ENCODE measurements at regions not wholly inside any gene's neighbourhood (a gene's known extent, or its start where the extent isn't known, plus 50 kb on each side); places are given as distances from the start of the nearest gene placed in this dataset.

- no peak overlapping the region for H3K4me3 ChIP-seq (replicated peaks; ENCODE audit: low read depth, low read length)
- no peak for DNase-seq (ENCODE audit: extremely low read depth, low read depth)
- TF ChIP-seq, protein P1, sequence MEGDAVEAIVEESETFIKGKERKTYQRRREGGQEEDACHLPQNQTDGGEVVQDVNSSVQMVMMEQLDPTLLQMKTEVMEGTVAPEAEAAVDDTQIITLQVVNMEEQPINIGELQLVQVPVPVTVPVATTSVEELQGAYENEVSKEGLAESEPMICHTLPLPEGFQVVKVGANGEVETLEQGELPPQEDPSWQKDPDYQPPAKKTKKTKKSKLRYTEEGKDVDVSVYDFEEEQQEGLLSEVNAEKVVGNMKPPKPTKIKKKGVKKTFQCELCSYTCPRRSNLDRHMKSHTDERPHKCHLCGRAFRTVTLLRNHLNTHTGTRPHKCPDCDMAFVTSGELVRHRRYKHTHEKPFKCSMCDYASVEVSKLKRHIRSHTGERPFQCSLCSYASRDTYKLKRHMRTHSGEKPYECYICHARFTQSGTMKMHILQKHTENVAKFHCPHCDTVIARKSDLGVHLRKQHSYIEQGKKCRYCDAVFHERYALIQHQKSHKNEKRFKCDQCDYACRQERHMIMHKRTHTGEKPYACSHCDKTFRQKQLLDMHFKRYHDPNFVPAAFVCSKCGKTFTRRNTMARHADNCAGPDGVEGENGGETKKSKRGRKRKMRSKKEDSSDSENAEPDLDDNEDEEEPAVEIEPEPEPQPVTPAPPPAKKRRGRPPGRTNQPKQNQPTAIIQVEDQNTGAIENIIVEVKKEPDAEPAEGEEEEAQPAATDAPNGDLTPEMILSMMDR (IDR thresholded peaks at IDR 0.05; ENCODE audit: low read depth, low read length, missing control alignments): no peak
Observed at GRCh38 chr15:94064676-94065313, 166.6 kb upstream of the MCTP2 start.

GRCh38 chr15:94061041-94061440 lies 170.3 kb upstream of the MCTP2 start:
- TF ChIP-seq, protein P1 (IDR thresholded peaks at IDR 0.05; ENCODE audit: low read depth, low read length, missing control alignments): no peak
- DNase-seq (ENCODE audit: extremely low read depth, low read depth): no peak
- no peak overlapping the region for H3K4me3 ChIP-seq (replicated peaks; ENCODE audit: low read depth, low read length)

- H3K4me3 ChIP-seq (replicated peaks; ENCODE audit: low read depth, low read length): no peak overlapping the region
- TF ChIP-seq, protein P1 (IDR thresholded peaks at IDR 0.05; ENCODE audit: low read depth, low read length, missing control alignments): no peak
- no peak for DNase-seq (ENCODE audit: extremely low read depth, low read depth)
Observed at GRCh38 chr15:94059013-94059587, 172.3 kb upstream of the MCTP2 start.

GRCh38 chr15:94057305-94057704 lies 174.1 kb upstream of the MCTP2 start:
- TF ChIP-seq, protein P1 (IDR thresholded peaks at IDR 0.05; ENCODE audit: low read depth, low read length, missing control alignments): no peak
- no peak for DNase-seq (ENCODE audit: extremely low read depth, low read depth)
- H3K4me3 ChIP-seq (replicated peaks; ENCODE audit: low read depth, low read length): no peak overlapping the region

- TF ChIP-seq, protein P1 (IDR thresholded peaks at IDR 0.05; ENCODE audit: low read depth, low read length, missing control alignments): no peak
- no peak overlapping the region for H3K4me3 ChIP-seq (replicated peaks; ENCODE audit: low read depth, low read length)
- no peak for DNase-seq (ENCODE audit: extremely low read depth, low read depth)
Observed at GRCh38 chr15:94056314-94056713, 175.0 kb upstream of the MCTP2 start.

DNA sequence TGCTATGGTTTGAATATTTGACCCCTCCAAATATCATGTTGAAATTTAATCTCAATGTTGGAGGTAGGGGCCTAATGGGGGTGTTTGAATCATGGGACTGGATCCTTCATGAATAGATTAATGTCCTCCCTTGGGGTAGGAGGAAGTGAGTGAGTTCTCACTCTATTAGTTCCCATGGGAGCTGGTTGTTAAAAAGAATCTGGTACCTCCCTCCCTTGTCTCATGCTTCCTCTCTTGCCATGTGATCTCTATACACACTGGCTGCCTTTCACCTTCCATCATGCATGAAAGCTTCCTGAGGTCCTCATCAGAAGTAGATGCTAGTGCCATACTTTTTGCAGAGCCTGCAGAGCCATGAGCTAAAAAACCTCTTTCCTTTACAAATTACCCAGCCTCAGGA lies 177.7 kb upstream of the MCTP2 start:
- no peak for DNase-seq (ENCODE audit: extremely low read depth, low read depth)
- TF ChIP-seq, protein P1 (IDR thresholded peaks at IDR 0.05; ENCODE audit: low read depth, low read length, missing control alignments): no peak
- no peak overlapping the region for H3K4me3 ChIP-seq (replicated peaks; ENCODE audit: low read depth, low read length)
